GM12878 (cell line): ENCODE measurements at regions not wholly inside any gene's neighbourhood (a gene's known extent, or its start where the extent isn't known, plus 50 kb on each side); places are given as distances from the start of the nearest gene placed in this dataset.

Experiments used
- ATAC-seq: fragments of 200-7000 bp; cut with Tn5 transposase; 3 replicates; pipeline ENCODE4 v1.9.1; 2020; ENCODE audit warnings: mild to moderate bottlenecking, moderate library complexity
- BruUV-seq: library from RNA; stranded (reverse); fragments of 400-500 nt; replicated peaks from 2 replicates; lab custom pipeline; 2021; lab: Mats Ljungman, UMichigan
- CTCF ChIA-PET: fragments of 300-600 bp; sonication (Branson Sonifier 250); formaldehyde crosslinking; extraction: SDS; loops from one replicate; lab custom pipeline; 2021; ENCODE audit warnings: inconsistent platforms; lab: Yijun Ruan, JAX
- POLR2A ChIA-PET: fragments of 350-600 bp; formaldehyde crosslinking; extraction: SDS; loops from one replicate; lab custom pipeline; 2021; ENCODE audit warnings: inconsistent platforms; lab: Charles Lee
- RAD21 ChIA-PET: fragments of 300-600 bp; sonication (Branson Sonifier 250); formaldehyde crosslinking; loops from one replicate; lab custom pipeline; 2023; ENCODE audit warnings: antibody characterized with exemption; ENCODE audit not compliant: unreplicated experiment; lab: Charles Lee
- SMC1A ChIA-PET: fragments of 300-600 bp; sonication (Branson Sonifier 250); formaldehyde crosslinking; loops from one replicate; lab custom pipeline; 2023; ENCODE audit not compliant: unreplicated experiment, uncharacterized antibody; lab: Charles Lee
- DNase-seq: peaks from one replicate; pipeline ENCODE4 v3.0.0-alpha.2; 2011; ENCODE audit warnings: low read depth, low spot score
- FAIRE-seq: peaks from 3 replicates; lab custom pipeline; 2011; peaks lifted over from hg19 to GRCh38; lab: Jason Lieb, UNC
- H2AFZ ChIP-seq: 2 replicates; pipeline ENCODE4 v1.6.0; 2011; ENCODE audit warnings: low read depth, low read length, control low read depth; ENCODE audit not compliant: control insufficient read depth
- H3K27ac ChIP-seq: 2 replicates; pipeline ENCODE4 v1.5.1; 2011; ENCODE audit warnings: control low read depth; ENCODE audit not compliant: control insufficient read depth, insufficient read depth
- H3K27me3 ChIP-seq, 2 experiments: replicated peaks in 1 of 2; 2 replicates each; pipeline versions ENCODE4 v1.6.0 to v1.6.1; 2011; ENCODE audit warnings: low read length in 1 of 2; ENCODE audit not compliant: control insufficient read depth in 2 of 2, insufficient read depth in 2 of 2
- H3K36me3 ChIP-seq, 2 experiments: 2 replicates each; pipeline ENCODE4 v1.5.1; 2011; ENCODE audit warnings: low read length in 1 of 2; ENCODE audit not compliant: control insufficient read depth in 2 of 2, insufficient read depth in 2 of 2
- H3K4me1 ChIP-seq: 2 replicates; pipeline ENCODE4 v1.6.1; 2011; ENCODE audit warnings: mild to moderate bottlenecking, low read length, moderate library complexity, mixed read lengths; ENCODE audit not compliant: control insufficient read depth, insufficient read depth
- H3K4me2 ChIP-seq: 2 replicates; pipeline ENCODE4 v1.6.0; 2011; ENCODE audit warnings: control low read depth; ENCODE audit not compliant: control insufficient read depth, insufficient read depth
- H3K4me3 ChIP-seq: fragments of 200-600 bp; sonication (generic); 2 replicates; pipeline ENCODE4 v1.5.1; 2016
- H3K79me2 ChIP-seq: 2 replicates; pipeline ENCODE4 v1.6.0; 2011; ENCODE audit warnings: low read length; ENCODE audit not compliant: control insufficient read depth, insufficient read depth
- H3K9ac ChIP-seq: 2 replicates; pipeline ENCODE4 v1.8.0; 2011; ENCODE audit warnings: low read length, control low read depth, mixed read lengths; ENCODE audit not compliant: control insufficient read depth, insufficient read depth
- H3K9me3 ChIP-seq: replicated peaks from 3 replicates; pipeline ENCODE4 v1.5.1; 2011; ENCODE audit warnings: mild to moderate bottlenecking, low read length; ENCODE audit not compliant: control insufficient read depth, insufficient read depth
- H4K20me1 ChIP-seq: 2 replicates; pipeline ENCODE4 v1.6.0; 2011; ENCODE audit not compliant: control insufficient read depth, insufficient read depth
- BHLHE40 ChIP-seq, 2 experiments: fragments of 450-650 bp in 1 of 2; IDR thresholded peaks; 2 replicates each; pipeline ENCODE4 v1.6.1; 2011 to 2017; ENCODE audit warnings: low read depth in 2 of 2, borderline replicate concordance in 1 of 2, improper control_type of control experiment in 1 of 2, low read length in 1 of 2, mild to moderate bottlenecking in 1 of 2
- CHD2 ChIP-seq: IDR thresholded peaks from 2 replicates; pipeline ENCODE4 v1.6.1; 2011; ENCODE audit warnings: low read depth, low read length, improper control_type of control experiment, borderline replicate concordance
- IKZF2 ChIP-seq, 2 experiments: fragments of 450-650 bp; IDR thresholded peaks; 2 replicates each; pipeline ENCODE4 v1.6.1; 2017; ENCODE audit warnings: mild to moderate bottlenecking in 2 of 2, moderate library complexity in 2 of 2
- MTA2 ChIP-seq: fragments of 450-650 bp; IDR thresholded peaks from 2 replicates; pipeline ENCODE4 v1.6.1; 2016; ENCODE audit warnings: low read depth, mild to moderate bottlenecking, moderate library complexity
- POLR2AphosphoS2 ChIP-seq: IDR thresholded peaks from 2 replicates; pipeline ENCODE4 v1.6.1; 2011; ENCODE audit warnings: low read depth, mild to moderate bottlenecking, low read length, improper control_type of control experiment, moderate library complexity
- RAD21 ChIP-seq: IDR thresholded peaks from 2 replicates; pipeline ENCODE4 v1.6.1; 2011; ENCODE audit warnings: mild to moderate bottlenecking, low read depth, low read length, moderate library complexity; ENCODE audit not compliant: insufficient read depth
- RAD51 ChIP-seq: fragments of 450-650 bp; IDR thresholded peaks from 2 replicates; pipeline ENCODE4 v1.6.1; 2016; ENCODE audit warnings: moderate library complexity, mild to moderate bottlenecking, inconsistent platforms
- RB1 ChIP-seq: fragments of 450-650 bp; formaldehyde crosslinking; IDR thresholded peaks from 2 replicates; pipeline ENCODE4 v1.6.1; 2017; ENCODE audit warnings: mild to moderate bottlenecking, borderline replicate concordance
- RCOR1 ChIP-seq: conservative IDR thresholded peaks from 2 replicates; pipeline ENCODE4 v1.6.1; 2012; ENCODE audit warnings: low read depth, low read length, improper control_type of control experiment
- TCF12 ChIP-seq: IDR thresholded peaks from 2 replicates; pipeline ENCODE4 v1.6.1; 2011; ENCODE audit warnings: low read depth, mild to moderate bottlenecking, low read length
- TCF7 ChIP-seq: IDR thresholded peaks from 2 replicates; pipeline ENCODE4 v1.6.1; 2014; ENCODE audit warnings: antibody characterized with exemption, borderline replicate concordance
- YY1 ChIP-seq: IDR thresholded peaks from 2 replicates; pipeline ENCODE4 v1.6.1; 2011; ENCODE audit warnings: low read depth, mild to moderate bottlenecking, low read length
- ZBED1 ChIP-seq: IDR thresholded peaks from 2 replicates; pipeline ENCODE4 v1.6.1; 2016; ENCODE audit warnings: borderline replicate concordance
- ZNF217 ChIP-seq: fragments of 450-650 bp; IDR thresholded peaks from 2 replicates; pipeline ENCODE4 v1.6.1; 2017; ENCODE audit warnings: antibody characterized with exemption, mild to moderate bottlenecking
- ZSCAN29 ChIP-seq: fragments of 450-650 bp; IDR thresholded peaks from 2 replicates; pipeline ENCODE4 v1.6.1; 2017; ENCODE audit warnings: mild to moderate bottlenecking, moderate library complexity
- WGBS: methylation state at CpG from one replicate; pipeline ENCODE4 v1.1.6; 2016; ENCODE audit warnings: low lambda C conversion rate; ENCODE audit not compliant: insufficient replicate concordance, insufficient coverage; ENCODE audit errors: missing lambda C conversion rate; 5-methylcytosine and 5-hydroxymethylcytosine counted together
- in situ Hi-C: fragments of 300-500 bp; cut with MboI; formaldehyde crosslinking; loops from 9 replicates; pipeline ENCODE4 v1.14.3; 2018; ENCODE audit warnings: mixed read lengths
- intact Hi-C: fragments of 100-400 bp; cut with micrococcal nuclease; formaldehyde crosslinking; loops from one replicate; pipeline ENCODE4 v1.14.2; 2022; ENCODE audit not compliant: unreplicated experiment
- TF ChIP-seq, protein P1 (sequence below): fragments of 450-650 bp; formaldehyde crosslinking; IDR thresholded peaks from 2 replicates; pipeline ENCODE4 v1.4.0; 2020; ENCODE audit warnings: mild to moderate bottlenecking, moderate library complexity
- TF ChIP-seq, protein P2 (sequence below): IDR thresholded peaks from 2 replicates; pipeline ENCODE4 v1.6.1; 2011; ENCODE audit warnings: borderline replicate concordance, low read depth, mild to moderate bottlenecking, moderate library complexity, mixed read lengths, low read length; ENCODE audit not compliant: insufficient read depth; ENCODE audit errors: extremely low read length

DNA sequence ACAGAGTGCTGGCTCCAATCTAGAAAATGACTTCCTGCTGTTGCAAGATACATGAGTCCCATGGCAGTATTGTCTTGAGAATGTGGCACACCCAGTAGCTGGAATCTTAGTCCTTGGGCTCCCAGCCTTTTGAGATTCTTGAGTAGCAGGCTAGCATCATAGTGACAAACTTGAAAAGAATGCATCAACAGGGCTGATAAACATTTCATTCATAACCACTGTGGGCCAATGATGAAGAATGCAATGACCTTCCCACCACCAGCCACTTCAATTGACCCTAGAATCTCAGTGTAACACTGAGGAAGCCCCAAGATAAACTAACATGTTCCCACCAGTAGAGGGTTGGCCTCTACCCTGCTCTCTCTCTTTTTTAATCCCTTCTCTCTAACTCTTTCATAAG, 329.3 kb downstream of the GBA3 start (continued):
- TF ChIP-seq, protein P1, sequence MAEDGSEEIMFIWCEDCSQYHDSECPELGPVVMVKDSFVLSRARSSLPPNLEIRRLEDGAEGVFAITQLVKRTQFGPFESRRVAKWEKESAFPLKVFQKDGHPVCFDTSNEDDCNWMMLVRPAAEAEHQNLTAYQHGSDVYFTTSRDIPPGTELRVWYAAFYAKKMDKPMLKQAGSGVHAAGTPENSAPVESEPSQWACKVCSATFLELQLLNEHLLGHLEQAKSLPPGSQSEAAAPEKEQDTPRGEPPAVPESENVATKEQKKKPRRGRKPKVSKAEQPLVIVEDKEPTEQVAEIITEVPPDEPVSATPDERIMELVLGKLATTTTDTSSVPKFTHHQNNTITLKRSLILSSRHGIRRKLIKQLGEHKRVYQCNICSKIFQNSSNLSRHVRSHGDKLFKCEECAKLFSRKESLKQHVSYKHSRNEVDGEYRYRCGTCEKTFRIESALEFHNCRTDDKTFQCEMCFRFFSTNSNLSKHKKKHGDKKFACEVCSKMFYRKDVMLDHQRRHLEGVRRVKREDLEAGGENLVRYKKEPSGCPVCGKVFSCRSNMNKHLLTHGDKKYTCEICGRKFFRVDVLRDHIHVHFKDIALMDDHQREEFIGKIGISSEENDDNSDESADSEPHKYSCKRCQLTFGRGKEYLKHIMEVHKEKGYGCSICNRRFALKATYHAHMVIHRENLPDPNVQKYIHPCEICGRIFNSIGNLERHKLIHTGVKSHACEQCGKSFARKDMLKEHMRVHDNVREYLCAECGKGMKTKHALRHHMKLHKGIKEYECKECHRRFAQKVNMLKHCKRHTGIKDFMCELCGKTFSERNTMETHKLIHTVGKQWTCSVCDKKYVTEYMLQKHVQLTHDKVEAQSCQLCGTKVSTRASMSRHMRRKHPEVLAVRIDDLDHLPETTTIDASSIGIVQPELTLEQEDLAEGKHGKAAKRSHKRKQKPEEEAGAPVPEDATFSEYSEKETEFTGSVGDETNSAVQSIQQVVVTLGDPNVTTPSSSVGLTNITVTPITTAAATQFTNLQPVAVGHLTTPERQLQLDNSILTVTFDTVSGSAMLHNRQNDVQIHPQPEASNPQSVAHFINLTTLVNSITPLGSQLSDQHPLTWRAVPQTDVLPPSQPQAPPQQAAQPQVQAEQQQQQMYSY (CRISPR knock-in tag) = no peak
- no peak for TF ChIP-seq RAD51
- TF ChIP-seq BHLHE40 (IDR thresholded peaks at IDR 0.05; ENCODE audit: borderline replicate concordance in 1 of 2, low read depth in 2 of 2, low read length in 1 of 2) = no peak
- TF ChIP-seq ZNF217 = no peak

DNA sequence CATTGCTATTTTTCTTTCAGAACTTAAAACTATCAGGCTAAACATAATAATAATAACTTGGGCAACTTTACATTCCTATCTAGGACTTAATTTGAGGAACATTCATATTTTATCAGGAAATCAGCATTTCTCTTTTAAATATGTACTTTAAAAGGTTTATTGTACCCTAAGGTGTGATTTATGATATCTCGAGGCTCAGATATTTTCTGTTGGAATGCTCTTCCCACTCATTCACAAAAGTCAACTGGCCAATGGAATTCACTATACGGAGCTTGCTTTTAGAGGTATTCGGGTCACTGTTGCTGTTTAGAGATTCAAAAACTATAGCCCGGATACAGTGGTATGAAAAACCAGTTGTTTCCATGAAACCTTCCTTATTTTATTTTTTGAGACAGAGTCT, 328.3 kb downstream of the GBA3 start:
- no peak for TF ChIP-seq TCF12
- TF ChIP-seq YY1 = no peak
- no peak for TF ChIP-seq MTA2
- no peak for TF ChIP-seq ZSCAN29
- no peak for TF ChIP-seq RAD21
- TF ChIP-seq IKZF2 (IDR thresholded peaks at IDR 0.05) = no peak
- TF ChIP-seq TCF7 = no peak
- no peak for TF ChIP-seq ZBED1
- TF ChIP-seq CHD2 = no peak
- TF ChIP-seq, protein P2, sequence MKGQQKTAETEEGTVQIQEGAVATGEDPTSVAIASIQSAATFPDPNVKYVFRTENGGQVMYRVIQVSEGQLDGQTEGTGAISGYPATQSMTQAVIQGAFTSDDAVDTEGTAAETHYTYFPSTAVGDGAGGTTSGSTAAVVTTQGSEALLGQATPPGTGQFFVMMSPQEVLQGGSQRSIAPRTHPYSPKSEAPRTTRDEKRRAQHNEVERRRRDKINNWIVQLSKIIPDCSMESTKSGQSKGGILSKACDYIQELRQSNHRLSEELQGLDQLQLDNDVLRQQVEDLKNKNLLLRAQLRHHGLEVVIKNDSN = no peak
- no peak for TF ChIP-seq POLR2AphosphoS2
- TF ChIP-seq RB1 = no peak
- no peak for TF ChIP-seq RCOR1
- H3K36me3 ChIP-seq = no peaks in the 10 kb centered on the region
- no peaks in the 10 kb centered on the region for H3K27me3 ChIP-seq
- no peak for ATAC-seq
- H3K9me3 ChIP-seq = no peaks in the 10 kb centered on the region
- WGBS = 45% methylated on average over 4 of the region's 4 CpGs
- ChIA-PET RAD21 (no interaction called here), CTCF (no interaction called here), POLR2A (interaction anchor here (0.6 kb wide), 1 partner anchor 30 kb away, joined by 3 read pairs; no protein-coding TSS in a partner anchor), SMC1A (interaction anchor here (1.2 to 1.5 kb wide), 4 partner anchors 8 to 146 kb away, joined by 3 to 4 read pairs (median 4); no protein-coding TSS in a partner anchor)
- no peak overlapping the region for H2AFZ ChIP-seq
- H3K4me2 ChIP-seq = no peak overlapping the region
- no peak overlapping the region for H3K27ac ChIP-seq
- DNase-seq = no peak
- in situ Hi-C loops = no loop called here
- H3K4me1 ChIP-seq = no peaks in the 10 kb centered on the region
- no TSS peak for BruUV-seq
- no peak overlapping the region for H3K9ac ChIP-seq
- H3K79me2 ChIP-seq = no peaks in the 10 kb centered on the region
- H3K4me3 ChIP-seq = no peak overlapping the region
- H4K20me1 ChIP-seq = no peaks in the 10 kb centered on the region
- no peak for FAIRE-seq
- intact Hi-C loops = no loop called here
